ENCODE measurements at regions not wholly inside any gene's neighbourhood (a gene's known extent, or its start where the extent isn't known, plus 50 kb on each side); places are given as distances from the start of the nearest gene placed in this dataset.
A peak's percentile ranks its signal among the peaks of the same experiment; 100 is the strongest.
"Not testable (repeated sequence)": the region's sequence is repeated elsewhere in the genome, so short reads cannot be mapped to it uniquely, and the experiment has no call there.

GRCh38 chr20:52064931-52065330 lies 126.6 kb downstream of the ZFP64 start:
- H4K20me1 ChIP-seq (ENCODE audit: insufficient read depth, low read length, poor library complexity, severe bottlenecking) = no peaks in the 10 kb centered on the region
- no peak overlapping the region for H3K9ac ChIP-seq (ENCODE audit: low read depth, low read length, poor library complexity, severe bottlenecking)
- H3K27me3 ChIP-seq (ENCODE audit: insufficient read depth, low read length, poor library complexity, severe bottlenecking) = no peaks in the 10 kb centered on the region
- no peak overlapping the region for H3K4me3 ChIP-seq (ENCODE audit: low read length, poor library complexity, severe bottlenecking)
- H3K9me3 ChIP-seq (ENCODE audit: insufficient read depth, low read depth, low read length) = no peaks in the 10 kb centered on the region
- no peak overlapping the region for H3K4me2 ChIP-seq (ENCODE audit: low read depth, low read length, poor library complexity, severe bottlenecking)
- no peak overlapping the region for H2AFZ ChIP-seq (ENCODE audit: low read length)
- no peaks in the 10 kb centered on the region for H3K36me3 ChIP-seq (ENCODE audit: insufficient read depth, low read length)
- H3K4me1 ChIP-seq (ENCODE audit: insufficient read depth, low read length, poor library complexity, severe bottlenecking) = peaks cover 8% of the 10 kb centered on the region
- no peaks in the 10 kb centered on the region for H3K79me2 ChIP-seq (ENCODE audit: insufficient read depth, low read length)
- no peaks in the 10 kb centered on the region for H3F3A ChIP-seq (ENCODE audit: low read depth)
- H3K9me2 ChIP-seq (replicated peaks; ENCODE audit: low read depth, low read length) = no peaks in the 10 kb centered on the region
- TF ChIP-seq CTCF (conservative IDR thresholded peaks at IDR 0.05; ENCODE audit: low read length) = no peak
- no peak for TF ChIP-seq EZH2phosphoT487 (IDR thresholded peaks at IDR 0.05; ENCODE audit: borderline replicate concordance)

DNA sequence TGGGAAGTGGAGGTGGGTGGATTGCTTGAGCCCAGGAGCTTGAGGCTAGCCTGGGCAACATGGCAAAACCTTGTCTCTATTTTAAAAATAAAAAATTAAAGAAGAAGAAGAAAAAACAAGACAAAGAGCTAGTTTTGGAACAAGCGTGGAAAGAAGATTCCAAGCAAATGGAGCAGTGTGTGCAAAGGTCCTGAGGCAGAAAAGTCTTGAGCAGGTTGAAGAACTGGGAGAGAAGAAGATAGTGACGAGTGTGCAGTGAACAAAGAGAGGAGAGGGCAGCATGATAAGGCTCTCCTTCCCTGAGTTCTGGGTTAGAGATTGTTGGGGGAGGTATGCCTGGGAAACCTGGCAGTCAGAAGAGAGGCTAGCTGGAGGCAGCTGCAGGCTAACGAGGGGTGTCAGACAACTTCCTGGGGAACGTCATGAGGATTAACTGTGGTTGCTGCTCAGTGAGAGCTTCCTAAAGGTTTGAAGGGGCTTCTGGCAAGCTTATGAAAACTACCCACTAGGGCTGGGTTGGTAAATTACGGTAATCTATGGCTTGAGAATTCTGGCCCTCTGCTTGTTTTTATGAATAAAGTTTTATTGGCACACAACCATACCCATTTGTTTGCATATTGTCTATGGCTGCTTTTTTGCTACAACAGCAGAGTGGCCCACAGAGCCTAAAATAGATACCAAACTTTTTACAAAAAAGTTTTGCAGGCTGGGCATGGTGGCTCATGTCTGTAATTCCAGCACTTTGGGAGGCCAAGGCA lies 128.9 kb downstream of the ZFP64 start:
- Histone ChIP-seq H3K9ac (ENCODE audit: low read depth, low read length, poor library complexity, severe bottlenecking) (no peak overlapping the region), H3K4me1 (ENCODE audit: insufficient read depth, low read length, poor library complexity, severe bottlenecking) (peaks cover 8% of the 10 kb centered on the region), H3K4me3 (ENCODE audit: low read length, poor library complexity, severe bottlenecking) (no peak overlapping the region), H3K9me2 (replicated peaks; ENCODE audit: low read depth, low read length) (no peaks in the 10 kb centered on the region), H4K20me1 (ENCODE audit: insufficient read depth, low read length, poor library complexity, severe bottlenecking) (no peaks in the 10 kb centered on the region), H2AFZ (ENCODE audit: low read length) (no peak overlapping the region), H3K36me3 (ENCODE audit: insufficient read depth, low read length) (no peaks in the 10 kb centered on the region), H3K4me2 (ENCODE audit: low read depth, low read length, poor library complexity, severe bottlenecking) (no peak overlapping the region), H3K9me3 (ENCODE audit: insufficient read depth, low read depth, low read length) (no peaks in the 10 kb centered on the region), H3F3A (ENCODE audit: low read depth) (no peaks in the 10 kb centered on the region), H3K27me3 (ENCODE audit: insufficient read depth, low read length, poor library complexity, severe bottlenecking) (no peaks in the 10 kb centered on the region), H3K79me2 (ENCODE audit: insufficient read depth, low read length) (no peaks in the 10 kb centered on the region)
- TF ChIP-seq CTCF (conservative IDR thresholded peaks at IDR 0.05; ENCODE audit: low read length) (no peak), EZH2phosphoT487 (IDR thresholded peaks at IDR 0.05; ENCODE audit: borderline replicate concordance) (no peak)

DNA sequence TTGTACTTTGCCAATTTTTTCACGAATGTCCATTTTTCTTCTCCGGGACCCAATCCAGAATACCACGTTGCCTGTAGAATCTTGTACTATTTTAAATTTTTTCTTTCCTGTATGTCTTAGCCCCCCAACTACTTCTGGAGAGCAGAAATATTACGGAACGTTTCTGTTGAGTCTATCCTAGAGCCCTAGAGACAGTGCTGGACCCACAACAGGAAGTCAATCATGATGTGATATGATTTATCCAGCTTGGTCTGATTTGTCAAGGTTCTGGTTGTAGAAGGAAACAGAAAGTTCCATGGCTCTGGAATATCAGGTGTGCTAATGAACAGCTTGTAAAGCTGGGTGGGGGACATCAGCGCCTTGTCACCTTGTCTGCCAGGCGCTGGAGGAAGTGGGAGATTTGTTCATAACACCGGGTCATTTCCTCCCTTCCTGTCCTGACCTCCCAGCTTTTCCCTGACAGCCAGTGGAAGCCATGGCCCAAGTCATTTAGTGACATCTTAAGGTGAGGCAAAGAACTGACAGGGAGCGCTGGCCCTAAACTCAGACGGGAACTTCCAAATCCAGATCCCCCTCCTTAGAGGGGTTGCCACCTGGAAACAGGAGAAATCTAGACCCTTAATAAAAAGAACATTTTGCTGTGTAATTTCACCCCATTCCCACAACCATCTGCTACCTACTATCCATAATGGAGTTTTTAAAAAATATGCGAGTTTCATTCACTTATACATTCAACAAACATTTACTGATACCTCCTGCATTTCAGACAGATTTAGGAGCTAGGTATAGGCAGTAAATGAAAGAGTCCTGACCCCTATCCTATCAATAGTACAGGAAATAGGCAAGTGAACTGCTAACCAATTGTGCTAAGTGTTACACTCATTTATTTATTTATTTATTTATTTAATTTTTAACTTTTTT lies 130.5 kb downstream of the ZFP64 start:
- peaks cover 8% of the 10 kb centered on the region for H3K4me1 ChIP-seq (ENCODE audit: insufficient read depth, low read length, poor library complexity, severe bottlenecking)
- no peaks in the 10 kb centered on the region for H3K9me3 ChIP-seq (ENCODE audit: insufficient read depth, low read depth, low read length)
- no peaks in the 10 kb centered on the region for H3K27me3 ChIP-seq (ENCODE audit: insufficient read depth, low read length, poor library complexity, severe bottlenecking)
- no peak overlapping the region for H3K9ac ChIP-seq (ENCODE audit: low read depth, low read length, poor library complexity, severe bottlenecking)
- TF ChIP-seq CTCF (conservative IDR thresholded peaks at IDR 0.05; ENCODE audit: low read length) = peak; percentile 52
- TF ChIP-seq EZH2phosphoT487 (IDR thresholded peaks at IDR 0.05; ENCODE audit: borderline replicate concordance) = no peak
- H2AFZ ChIP-seq (ENCODE audit: low read length) = no peak overlapping the region
- no peak overlapping the region for H3K4me2 ChIP-seq (ENCODE audit: low read depth, low read length, poor library complexity, severe bottlenecking)
- H3K36me3 ChIP-seq (ENCODE audit: insufficient read depth, low read length) = no peaks in the 10 kb centered on the region
- no peak overlapping the region for H3K4me3 ChIP-seq (ENCODE audit: low read length, poor library complexity, severe bottlenecking)
- H4K20me1 ChIP-seq (ENCODE audit: insufficient read depth, low read length, poor library complexity, severe bottlenecking) = no peaks in the 10 kb centered on the region
- H3K79me2 ChIP-seq (ENCODE audit: insufficient read depth, low read length) = no peaks in the 10 kb centered on the region
- no peaks in the 10 kb centered on the region for H3K9me2 ChIP-seq (replicated peaks; ENCODE audit: low read depth, low read length)
- H3F3A ChIP-seq (ENCODE audit: low read depth) = no peaks in the 10 kb centered on the region

DNA sequence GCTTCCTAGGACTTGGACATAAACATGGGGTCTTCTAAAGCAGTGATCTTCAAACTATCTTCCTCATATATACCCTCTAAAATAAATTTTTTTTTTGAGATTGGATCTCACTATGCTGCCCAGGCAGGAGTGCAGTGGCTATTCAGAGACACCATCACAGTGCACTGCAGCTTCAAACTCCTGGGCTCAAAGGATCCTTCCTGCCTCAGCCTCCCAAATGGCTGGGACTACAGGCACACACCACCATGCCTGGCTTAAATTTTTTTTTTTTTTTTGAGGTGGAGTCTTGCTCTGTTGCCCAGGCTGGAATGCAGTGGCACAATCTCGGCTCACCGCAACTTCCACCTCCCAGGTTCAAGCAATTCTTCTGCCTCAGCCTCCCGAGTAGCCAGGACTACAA lies 134.4 kb downstream of the ZFP64 start:
- not testable (repeated sequence) for H3K9ac ChIP-seq (ENCODE audit: low read depth, low read length, poor library complexity, severe bottlenecking); H3K27me3 ChIP-seq (ENCODE audit: insufficient read depth, low read length, poor library complexity, severe bottlenecking); H4K20me1 ChIP-seq (ENCODE audit: insufficient read depth, low read length, poor library complexity, severe bottlenecking); H3K79me2 ChIP-seq (ENCODE audit: insufficient read depth, low read length); H3K9me3 ChIP-seq (ENCODE audit: insufficient read depth, low read depth, low read length); H2AFZ ChIP-seq (ENCODE audit: low read length); H3K9me2 ChIP-seq (replicated peaks; ENCODE audit: low read depth, low read length); H3K4me1 ChIP-seq (ENCODE audit: insufficient read depth, low read length, poor library complexity, severe bottlenecking); H3K4me3 ChIP-seq (ENCODE audit: low read length, poor library complexity, severe bottlenecking); H3K4me2 ChIP-seq (ENCODE audit: low read depth, low read length, poor library complexity, severe bottlenecking); H3F3A ChIP-seq (ENCODE audit: low read depth); H3K36me3 ChIP-seq (ENCODE audit: insufficient read depth, low read length)
